NT2/D1 (cell line): ENCODE measurements at regions not wholly inside any gene's neighbourhood (a gene's known extent, or its start where the extent isn't known, plus 50 kb on each side); places are given as distances from the start of the nearest gene placed in this dataset.

Source experiments
- SUZ12 ChIP-seq: IDR thresholded peaks from 2 replicates; pipeline ENCODE4 v1.6.1; 2011; ENCODE audit not compliant: insufficient read length, insufficient read depth; ENCODE audit errors: extremely low read depth
- ZNF274 ChIP-seq: IDR thresholded peaks from 2 replicates; pipeline ENCODE4 v1.6.1; 2011; ENCODE audit warnings: mild to moderate bottlenecking, low read depth, low read length

- TF ChIP-seq SUZ12, result no peak
- TF ChIP-seq ZNF274, result no peak
These were observed 187.3 kb upstream of the MCHR2 start for GRCh38 chr6:100181309-100181708.
